Fibroblast of villous mesenchyme (primary cell): ENCODE measurements at regions not wholly inside any gene's neighbourhood (a gene's known extent, or its start where the extent isn't known, plus 50 kb on each side); places are given as distances from the start of the nearest gene placed in this dataset.
"Not testable (repeated sequence)": the region's sequence is repeated elsewhere in the genome, so short reads cannot be mapped to it uniquely, and the experiment has no call there.

ENCODE experiments used
- DNase-seq: peaks from one replicate; pipeline ENCODE4 v3.0.0-alpha.2; 2010; ENCODE audit warnings: low read depth
- H3K4me3 ChIP-seq: 2 replicates; pipeline ENCODE4 v1.5.1; 2011; ENCODE audit warnings: low read depth, mild to moderate bottlenecking, low read length
- CTCF ChIP-seq: IDR thresholded peaks from 2 replicates; pipeline ENCODE4 v1.5.1; 2012; ENCODE audit warnings: low read depth, mild to moderate bottlenecking, low read length; ENCODE audit not compliant: insufficient read depth

GRCh38 chr3:14031271-14031670, 93.4 kb downstream of the CHCHD4 start:
- no peak for DNase-seq
- no peak for TF ChIP-seq CTCF

GRCh38 chr3:14029390-14029995, 95.2 kb downstream of the CHCHD4 start:
- not testable (repeated sequence) for DNase-seq, H3K4me3 ChIP-seq

More at GRCh38 chr3:14031271-14031670, 93.4 kb downstream of the CHCHD4 start:
- no peak overlapping the region for H3K4me3 ChIP-seq

- DNase-seq, H3K4me3 ChIP-seq: not testable (repeated sequence)
These were observed 96.5 kb downstream of the CHCHD4 start for GRCh38 chr3:14028122-14028521.

GRCh38 chr3:14019459-14019858, 105.2 kb downstream of the CHCHD4 start:
- H3K4me3 ChIP-seq, result no peak overlapping the region
- DNase-seq, result no peak
- no peak for TF ChIP-seq CTCF

- DNase-seq, result no peak
- no peak for TF ChIP-seq CTCF
These were observed 107.7 kb downstream of the CHCHD4 start for GRCh38 chr3:14016900-14017475.

GRCh38 chr3:14007006-14007405, 117.7 kb downstream of the CHCHD4 start:
- no peak for TF ChIP-seq CTCF
- no peak overlapping the region for H3K4me3 ChIP-seq
- no peak for DNase-seq

More at GRCh38 chr3:14016900-14017475, 107.7 kb downstream of the CHCHD4 start:
- no peak overlapping the region for H3K4me3 ChIP-seq

- no peak for DNase-seq
- no peak overlapping the region for H3K4me3 ChIP-seq
- no peak for TF ChIP-seq CTCF
These were observed 121.3 kb upstream of the WNT7A start for GRCh38 chr3:14001136-14001535.

GRCh38 chr3:14000556-14000955, 120.7 kb upstream of the WNT7A start:
- TF ChIP-seq CTCF, result no peak
- H3K4me3 ChIP-seq, result no peak overlapping the region
- no peak for DNase-seq
